ENCODE measurements at regions not wholly inside any gene's neighbourhood (a gene's known extent, or its start where the extent isn't known, plus 50 kb on each side); places are given as distances from the start of the nearest gene placed in this dataset.

DNA sequence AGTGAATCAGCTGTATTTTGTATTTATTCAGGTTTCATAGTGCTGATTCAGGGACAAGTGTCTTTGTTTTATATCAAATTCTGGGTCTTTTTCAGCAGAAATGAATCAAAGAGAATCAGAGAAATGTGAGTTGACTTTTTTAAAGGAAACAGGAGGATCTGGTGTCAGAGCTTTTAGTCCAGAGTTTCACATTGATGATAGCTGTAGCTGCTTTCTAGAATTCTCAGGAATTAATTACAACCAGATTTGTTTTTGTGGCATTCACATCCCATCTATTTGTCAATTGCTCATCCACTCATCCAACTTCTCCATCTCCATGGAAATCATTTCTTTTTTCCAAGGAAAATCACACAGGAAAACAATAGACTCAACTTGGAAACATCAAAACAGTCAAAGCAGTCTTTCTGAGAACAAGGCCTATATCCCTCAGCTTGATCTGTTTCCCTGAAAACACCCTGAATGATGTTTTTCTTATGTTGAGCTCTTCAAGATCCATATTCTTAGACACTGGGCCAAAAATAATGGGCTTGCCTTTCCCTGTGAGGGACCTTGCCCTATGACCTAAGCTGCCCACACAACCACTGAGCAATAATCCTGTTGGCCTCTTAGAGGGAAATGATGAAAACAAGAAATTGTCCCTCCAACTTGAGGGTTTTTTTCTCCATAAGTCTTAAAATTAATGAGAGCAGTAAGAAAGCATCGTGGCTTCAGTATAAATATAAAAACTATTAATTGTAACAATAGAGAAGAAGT, 249.5 kb upstream of the FN1 start:
- DNase-seq (ENCODE audit: low read depth) = no peak

DNA sequence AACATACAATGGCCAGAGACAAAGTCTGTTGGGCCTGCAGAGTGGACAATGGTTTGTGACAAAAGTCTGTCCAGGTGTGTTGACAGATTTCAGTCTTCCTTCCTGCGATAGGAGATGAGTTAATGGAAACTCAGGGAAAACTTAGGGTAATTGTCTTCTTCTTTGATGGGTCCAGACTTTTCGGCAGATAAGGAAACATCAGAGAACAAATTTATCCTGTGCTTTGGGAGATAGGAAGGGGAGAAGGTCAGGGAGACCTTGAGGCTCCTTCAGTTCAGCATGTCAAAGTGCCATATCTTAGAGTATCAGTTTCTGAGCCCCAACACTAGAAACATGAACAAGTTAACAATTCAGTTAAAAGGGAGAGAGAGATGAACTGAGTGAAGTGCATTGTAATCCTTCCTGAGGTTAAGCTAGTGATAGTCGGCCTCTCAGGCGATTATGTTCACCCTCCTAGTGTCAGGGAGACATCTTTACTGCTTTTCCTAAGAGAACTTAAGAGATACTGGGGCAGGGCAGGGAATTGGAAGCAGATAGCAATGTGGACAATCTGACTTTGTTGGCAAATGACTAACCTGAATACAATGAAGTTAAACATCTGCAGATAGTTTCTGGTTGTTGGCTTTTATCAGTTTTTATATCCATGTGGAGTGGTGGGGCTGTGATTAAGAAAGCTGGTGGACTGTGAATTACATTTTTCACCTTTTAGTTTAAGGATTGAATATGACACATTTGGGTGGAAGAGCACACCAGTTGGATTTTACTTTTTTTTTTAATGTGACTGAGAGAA, 248.8 kb upstream of the FN1 start:
- DNase-seq (ENCODE audit: low read depth) = no peak

- no peak for DNase-seq (ENCODE audit: low read depth)
Measured at GRCh38 chr2:215683295-215683694, 247.4 kb upstream of the FN1 start.

- no peak for DNase-seq (ENCODE audit: low read depth)
Measured at GRCh38 chr2:215681799-215682596, 246.1 kb upstream of the FN1 start.

GRCh38 chr2:215680605-215681598, 245.0 kb upstream of the FN1 start:
- no peak for DNase-seq (ENCODE audit: low read depth)

DNA sequence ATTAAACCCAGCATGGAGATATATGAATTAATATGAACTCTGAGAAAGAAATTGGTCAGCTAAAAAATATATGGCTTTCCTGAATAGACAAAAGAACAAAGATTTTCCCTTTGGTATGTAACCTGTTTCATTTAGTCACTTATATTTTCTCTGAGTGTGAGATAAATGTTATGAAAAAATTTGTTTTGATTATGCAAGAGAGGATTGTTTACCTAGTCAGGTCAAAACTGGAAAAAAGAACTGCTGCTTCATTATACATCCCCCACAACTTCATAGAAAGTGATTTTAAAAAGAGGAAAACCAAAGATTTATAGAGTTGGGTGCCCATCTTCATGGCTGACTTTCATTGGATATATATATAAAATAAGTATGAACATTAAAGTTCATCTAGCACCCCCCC, 242.2 kb upstream of the FN1 start:
- DNase-seq (ENCODE audit: low read depth) = no peak

- DNase-seq (ENCODE audit: low read depth) = no peak
Measured at GRCh38 chr2:215677481-215677880, 241.6 kb upstream of the FN1 start.

- no peak for DNase-seq (ENCODE audit: low read depth)
Measured at GRCh38 chr2:215672406-215672805, 236.5 kb upstream of the FN1 start.

GRCh38 chr2:215671691-215672090, 235.8 kb upstream of the FN1 start:
- no peak for DNase-seq (ENCODE audit: low read depth)

DNA sequence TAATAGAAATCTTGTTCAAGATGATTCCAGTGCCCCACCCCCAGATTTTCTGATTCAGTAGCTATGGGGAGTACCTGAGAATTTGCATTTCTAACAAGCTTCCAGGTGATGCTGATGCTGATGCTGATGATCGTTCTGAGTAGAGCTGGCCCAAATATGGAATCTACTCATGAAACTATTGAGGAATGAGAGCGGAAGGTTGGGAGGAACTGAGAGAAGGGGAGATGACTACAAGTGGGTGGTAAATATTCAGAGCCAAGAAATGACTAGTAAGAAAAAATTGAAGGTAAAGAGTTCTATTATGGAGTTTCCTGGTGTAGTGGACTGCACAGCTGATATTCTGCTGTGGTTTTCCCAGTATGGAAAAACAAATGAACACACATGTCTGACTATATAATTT, 235.4 kb upstream of the FN1 start:
- no peak for DNase-seq (ENCODE audit: low read depth)

DNA sequence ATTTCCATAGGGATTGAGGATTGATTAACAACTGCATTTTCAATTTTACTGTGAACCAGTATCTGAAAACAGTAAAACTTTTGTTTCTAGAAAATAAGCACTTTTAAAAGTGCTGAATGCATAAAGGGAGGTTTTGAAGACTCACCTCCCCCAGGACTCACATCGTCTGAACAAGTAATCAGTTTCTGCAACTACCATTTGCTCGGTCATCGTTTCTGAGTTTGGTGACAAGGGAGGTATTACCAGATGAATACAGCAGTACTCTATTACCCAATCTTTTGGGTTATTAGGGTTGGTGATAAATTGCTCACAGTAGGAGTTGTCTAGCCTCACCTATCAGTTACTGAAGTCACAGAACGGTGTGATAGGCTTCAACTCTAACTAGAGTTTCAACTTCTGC, 234.5 kb upstream of the FN1 start:
- DNase-seq (ENCODE audit: low read depth) = no peak

GRCh38 chr2:215668378-215668775, 232.5 kb upstream of the FN1 start:
- DNase-seq (ENCODE audit: low read depth) = no peak

DNA sequence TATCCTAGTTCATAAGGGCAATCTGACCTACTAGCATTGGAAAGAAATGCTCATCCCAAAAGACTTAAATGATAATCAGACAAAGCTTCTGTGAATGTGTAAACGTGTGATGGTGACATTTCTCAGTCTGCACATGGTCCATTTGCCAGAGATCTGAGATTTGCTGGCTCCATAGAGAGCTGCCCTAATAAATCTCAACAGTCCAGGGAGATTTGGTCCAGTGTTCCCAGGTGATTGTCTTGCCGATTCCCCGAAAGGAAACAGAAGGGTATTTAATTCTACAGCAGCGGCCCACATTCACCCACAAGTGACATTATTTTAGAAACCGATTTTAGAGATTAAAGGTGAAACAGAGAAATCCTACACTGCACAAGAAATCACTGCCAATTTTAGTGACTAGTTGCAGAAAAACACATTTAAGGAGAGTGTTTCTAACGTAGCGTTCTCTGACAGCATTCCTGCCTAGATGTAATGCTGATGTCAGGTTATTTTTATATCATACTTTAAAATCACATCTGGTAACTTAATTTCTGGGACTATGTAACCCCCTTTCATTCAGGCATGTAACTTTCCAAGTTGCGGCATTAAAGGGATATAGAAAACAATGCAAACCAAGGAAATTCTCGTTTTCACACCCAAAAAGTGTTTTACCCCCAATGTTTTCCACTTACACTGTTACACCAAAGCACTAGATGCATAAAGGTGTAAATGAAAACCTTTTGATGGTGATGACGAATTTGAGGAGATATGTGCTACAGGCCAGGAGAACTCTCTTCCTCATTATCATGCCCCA, 231.9 kb upstream of the FN1 start:
- DNase-seq (ENCODE audit: low read depth) = no peak

DNA sequence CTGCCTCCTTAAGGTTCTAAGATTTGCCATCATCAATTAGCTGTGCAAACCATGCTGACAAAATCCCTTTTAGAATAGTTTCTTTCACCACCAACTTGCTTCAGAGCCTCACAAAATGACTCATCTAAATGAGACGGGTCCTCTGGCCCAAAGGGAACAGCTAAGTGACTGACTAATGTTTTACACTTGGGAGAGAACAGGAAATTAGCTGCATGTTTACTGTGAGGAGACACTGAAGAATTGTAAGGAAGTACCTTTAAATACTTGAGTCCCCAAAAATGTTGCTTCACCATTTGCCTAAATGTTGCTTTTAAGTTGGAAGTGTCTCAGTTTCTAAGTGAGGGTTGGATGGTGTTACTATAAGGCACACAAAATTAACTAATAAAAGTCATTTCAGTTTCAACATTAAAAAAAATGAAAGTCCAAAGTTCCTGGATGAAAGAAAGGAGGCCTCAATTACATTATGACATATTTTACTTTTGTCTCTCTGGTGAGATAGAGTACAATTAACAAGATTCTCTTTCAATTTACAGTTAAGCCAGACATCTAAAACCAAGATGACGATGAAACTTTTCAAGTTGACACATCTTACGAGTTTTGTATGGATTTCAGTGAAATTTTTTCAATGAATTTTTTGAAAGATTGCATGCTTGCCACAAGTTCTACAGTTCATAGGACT, 229.1 kb upstream of the FN1 start:
- peak; percentile 52 for DNase-seq (ENCODE audit: low read depth)

- no peak for DNase-seq (ENCODE audit: low read depth)
Measured at GRCh38 chr2:215662715-215663114, 226.8 kb upstream of the FN1 start.

DNA sequence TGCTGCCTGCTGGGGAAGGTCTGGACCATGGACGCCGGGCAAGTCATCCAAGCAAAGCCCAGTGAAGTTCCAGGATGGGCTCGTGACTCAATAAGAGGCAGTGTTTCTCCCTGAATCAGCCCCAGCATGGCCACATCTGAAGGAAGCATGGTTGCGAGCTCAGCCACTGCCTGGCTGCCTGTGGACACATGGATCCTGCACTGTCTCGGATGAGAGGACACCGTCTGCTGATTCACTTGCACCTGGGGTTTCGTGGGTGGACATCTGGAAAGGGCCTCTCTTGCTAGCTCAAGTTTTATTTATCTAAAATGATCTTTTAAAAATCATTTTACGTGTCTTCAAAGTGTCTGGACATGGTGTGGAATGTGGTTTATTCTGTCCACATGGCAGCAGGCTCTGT, 224.8 kb upstream of the FN1 start:
- DNase-seq (ENCODE audit: low read depth) = no peak

- no peak for DNase-seq (ENCODE audit: low read depth)
Measured at GRCh38 chr2:215659650-215660049, 223.8 kb upstream of the FN1 start.

GRCh38 chr2:215658635-215659305, 222.9 kb upstream of the FN1 start:
- DNase-seq (ENCODE audit: low read depth) = no peak

DNA sequence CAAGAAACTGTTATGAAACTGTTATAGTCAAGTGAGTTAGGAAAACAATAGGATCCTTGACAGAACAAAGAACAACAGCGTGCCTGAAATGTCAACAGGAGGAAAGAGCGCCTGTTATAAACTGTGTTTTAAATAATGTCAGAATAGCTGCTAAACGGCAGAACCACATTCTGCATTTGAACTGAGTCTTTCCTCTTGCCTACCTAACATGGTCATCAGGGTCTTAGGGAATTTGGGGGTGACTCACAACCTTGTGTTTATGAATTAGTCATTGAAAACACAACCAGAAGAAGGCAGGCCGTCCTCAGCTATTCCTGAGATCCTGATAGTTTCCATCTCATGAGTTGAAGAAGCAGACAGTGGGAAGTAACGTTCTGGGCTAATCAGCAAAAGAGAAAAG, 222.0 kb upstream of the FN1 start:
- peak; percentile 70 for DNase-seq (ENCODE audit: low read depth)

All from HS-27A (cell line).